AG04449 (cell line): ENCODE measurements at regions not wholly inside any gene's neighbourhood (a gene's known extent, or its start where the extent isn't known, plus 50 kb on each side); places are given as distances from the start of the nearest gene placed in this dataset.

Experiments
- CTCF ChIA-PET: fragments of 350-600 bp; formaldehyde crosslinking; extraction: SDS; loops from one replicate; lab custom pipeline; 2021; ENCODE audit warnings: antibody characterized with exemption; lab: Yijun Ruan, JAX
- POLR2A ChIA-PET: fragments of 400-600, 350-600 bp; formaldehyde crosslinking; extraction: SDS; loops from one replicate; lab custom pipeline; 2020; ENCODE audit warnings: antibody characterized with exemption, inconsistent platforms; lab: Yijun Ruan, JAX
- DNase-seq: peaks from one replicate; pipeline ENCODE4 v3.0.0-alpha.2; 2010; ENCODE audit warnings: low read depth, low spot score
- H3K4me3 ChIP-seq: 2 replicates; pipeline ENCODE4 v1.5.1; 2011; ENCODE audit warnings: low read depth, mild to moderate bottlenecking, control low read depth, low read length
- CTCF ChIP-seq: IDR thresholded peaks from one replicate; pipeline ENCODE4 v1.5.1; 2011; ENCODE audit warnings: mild to moderate bottlenecking, moderate library complexity, low read length, control low read depth, inconsistent platforms; ENCODE audit not compliant: insufficient read depth; ENCODE audit errors: missing control alignments

- POLR2A ChIA-PET = no interaction called here
- CTCF ChIA-PET = interaction anchor here (0.6 to 7.6 kb wide), 14 partner anchors 8 to 277 kb away, joined by 3 to 97 read pairs (median 6); partner anchors contain the start of gene KALRN
- TF ChIP-seq CTCF = no peak
- peak; percentile 37 for DNase-seq
- no peak overlapping the region for H3K4me3 ChIP-seq
These were observed 291.1 kb upstream of the ROPN1 start for GRCh38 chr3:124282751-124283651.

- no peak for DNase-seq
- ChIA-PET POLR2A (no interaction called here), CTCF (interaction anchor here (1.2 to 7.6 kb wide), 8 partner anchors 9 to 276 kb away, joined by 3 to 97 read pairs (median 8); no protein-coding TSS in a partner anchor)
- no peak overlapping the region for H3K4me3 ChIP-seq
- no peak for TF ChIP-seq CTCF
These were observed 291.7 kb upstream of the ROPN1 start for GRCh38 chr3:124283652-124284023.

- CTCF ChIA-PET = interaction anchor here (0.8 kb wide), 1 partner anchor 256 kb away, joined by 3 read pairs; the partner anchor contains the start of gene KALRN
- H3K4me3 ChIP-seq = no peak overlapping the region
- DNase-seq = no peak
- POLR2A ChIA-PET = no interaction called here
- TF ChIP-seq CTCF = no peak
These were observed 297.1 kb upstream of the ROPN1 start for GRCh38 chr3:124288996-124289395.

- TF ChIP-seq CTCF = no peak
- POLR2A ChIA-PET = no interaction called here
- CTCF ChIA-PET = no interaction called here
- DNase-seq = no peak
- no peak overlapping the region for H3K4me3 ChIP-seq
These were observed 299.1 kb upstream of the ROPN1 start for GRCh38 chr3:124291008-124291407.

- ChIA-PET POLR2A (no interaction called here), CTCF (interaction anchor here (1.1 kb wide), 2 partner anchors 59 to 350 kb away, joined by 3 read pairs; no protein-coding TSS in a partner anchor)
- H3K4me3 ChIP-seq = no peak overlapping the region
- DNase-seq = no peak
- no peak for TF ChIP-seq CTCF
These were observed 300.4 kb upstream of the ROPN1 start for GRCh38 chr3:124292329-124292728.

GRCh38 chr3:124293584-124293983 is 301.7 kb upstream of the ROPN1 start:
- no peak overlapping the region for H3K4me3 ChIP-seq
- POLR2A ChIA-PET = no interaction called here
- no peak for TF ChIP-seq CTCF
- CTCF ChIA-PET = interaction anchor here (0.6 to 1.4 kb wide), 7 partner anchors 11 to 352 kb away, joined by 3 to 6 read pairs (median 3); no protein-coding TSS in a partner anchor
- no peak for DNase-seq
